ENCODE measurements at regions not wholly inside any gene's neighbourhood (a gene's known extent, or its start where the extent isn't known, plus 50 kb on each side); places are given as distances from the start of the nearest gene placed in this dataset.
"Not testable (repeated sequence)": the region's sequence is repeated elsewhere in the genome, so short reads cannot be mapped to it uniquely, and the experiment has no call there.

DNA sequence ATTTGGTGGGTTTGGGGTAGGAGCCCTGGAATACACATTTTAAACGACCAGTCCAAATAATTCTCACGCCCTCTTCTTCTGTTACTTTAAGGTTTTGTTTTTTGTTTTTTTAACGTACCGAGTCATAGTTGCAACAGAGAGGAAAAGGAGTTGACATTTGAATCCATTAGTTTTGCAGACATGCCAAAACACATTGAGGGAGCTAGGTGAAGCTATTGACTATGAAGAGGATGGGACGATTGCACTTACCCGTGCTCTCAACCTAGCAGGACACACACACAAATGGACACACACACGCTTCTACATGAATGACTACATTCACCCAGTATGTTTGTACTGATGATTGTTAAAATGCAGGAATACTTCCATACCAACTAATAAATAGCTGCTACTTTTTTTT is 54.3 kb upstream of the CIT start:
- DNase-seq (ENCODE audit: low spot score): no peak

DNA sequence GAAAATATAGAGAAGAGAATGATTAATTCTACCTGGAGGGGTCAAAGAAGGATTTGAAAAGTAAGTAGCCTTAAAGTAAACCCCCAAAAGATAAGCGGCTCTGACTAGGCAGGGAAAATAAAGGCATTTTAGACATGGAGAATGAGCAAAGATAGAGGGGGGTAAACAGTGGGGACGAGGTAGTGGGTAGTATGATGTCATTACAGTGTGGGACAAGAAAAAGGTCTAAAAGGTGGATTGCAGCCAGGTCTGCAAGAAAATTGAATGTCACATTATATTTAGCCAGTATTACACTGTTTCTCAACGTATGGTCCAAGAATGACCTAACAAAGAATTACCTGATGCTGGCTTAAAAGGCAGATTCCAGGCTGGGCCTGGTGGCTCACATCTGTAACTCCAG is 55.8 kb upstream of the CIT start:
- no peak for DNase-seq (ENCODE audit: low spot score)

DNA sequence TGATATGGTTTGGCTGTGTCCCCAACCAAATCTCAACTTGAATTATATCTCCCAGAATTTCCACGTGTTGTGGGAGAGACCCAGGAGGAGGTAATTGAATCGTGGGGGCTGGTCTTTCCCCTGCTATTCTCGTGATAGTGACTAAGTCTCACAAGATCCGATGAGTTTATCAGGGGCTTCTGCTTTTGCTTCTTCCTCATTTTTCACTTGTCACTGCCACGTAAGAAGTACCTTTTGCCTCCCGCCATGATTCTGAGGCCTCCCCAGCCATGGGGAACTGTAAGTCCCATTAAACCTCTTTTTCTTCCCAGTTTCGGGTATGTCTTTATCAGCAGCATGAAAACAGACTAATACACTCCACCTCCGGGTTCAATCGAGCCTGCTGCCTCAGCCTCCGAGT is 54.3 kb upstream of the BICDL1 start:
- not testable (repeated sequence) for DNase-seq (ENCODE audit: low spot score)

GRCh38 chr12:119936705-119937311 is 52.2 kb upstream of the BICDL1 start:
- no peak for DNase-seq (ENCODE audit: low spot score)

DNA sequence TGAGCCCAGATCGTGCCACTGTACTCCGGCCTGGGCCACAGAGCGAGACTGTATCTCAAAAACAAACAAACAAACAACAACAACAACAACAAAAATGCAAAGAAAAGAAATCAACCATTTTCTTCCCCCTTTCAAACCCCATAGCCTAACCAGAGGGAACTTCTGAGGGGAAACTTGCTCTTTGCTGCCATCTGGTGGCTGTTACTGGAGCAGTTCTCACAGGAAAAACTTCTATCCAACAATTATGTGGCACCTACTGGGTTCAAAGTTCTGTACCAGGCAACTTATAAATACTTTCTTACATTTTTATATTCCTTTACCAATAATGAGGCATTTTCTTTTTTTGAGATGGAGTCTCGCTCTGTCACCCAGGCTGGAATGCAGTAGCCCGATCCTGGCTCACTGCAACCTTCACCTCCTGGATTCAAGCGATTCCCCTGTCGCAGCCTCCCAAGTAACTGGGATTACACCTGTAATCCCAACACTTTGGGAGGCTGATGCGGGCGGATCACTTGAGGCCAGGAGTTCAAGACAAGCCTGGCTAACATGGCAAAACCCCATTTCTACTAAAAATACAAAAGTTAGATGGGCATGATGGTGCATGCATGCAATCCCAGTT is 50.9 kb upstream of the BICDL1 start:
- DNase-seq (ENCODE audit: low spot score): peak; percentile 86
